CD4-positive, CD25-positive, alpha-beta regulatory T cell (primary cell): ENCODE measurements at regions not wholly inside any gene's neighbourhood (a gene's known extent, or its start where the extent isn't known, plus 50 kb on each side); places are given as distances from the start of the nearest gene placed in this dataset.
"Not testable (repeated sequence)": the region's sequence is repeated elsewhere in the genome, so short reads cannot be mapped to it uniquely, and the experiment has no call there.

ENCODE experiments used
- ATAC-seq, 2 donors: fragments of 150-1000 bp; cut with Tn5 transposase; one replicate each; pipeline ENCODE4 v1.10.0; 2021; ENCODE audit warnings: low read depth in 2 of 2, moderate number of reproducible peaks in 2 of 2, moderate library complexity in 1 of 2
- DNase-seq, 3 donors: peaks; one replicate each; pipeline versions ENCODE4 v3.0.0 to v3.0.0-alpha.2; 2012 to 2022; ENCODE audit warnings: mixed read lengths in 1 of 3
- H3K27ac ChIP-seq: one replicate; pipeline ENCODE4 v1.7.0; 2013; ENCODE audit warnings: mild to moderate bottlenecking, low read length; ENCODE audit not compliant: insufficient read depth, poor library complexity, severe bottlenecking
- H3K27me3 ChIP-seq: one replicate; pipeline ENCODE4 v1.7.0; 2013; ENCODE audit warnings: low read length; ENCODE audit not compliant: control insufficient read depth, insufficient read depth
- H3K36me3 ChIP-seq: one replicate; pipeline ENCODE4 v1.7.0; 2013; ENCODE audit warnings: mild to moderate bottlenecking, low read length, moderate library complexity; ENCODE audit not compliant: control insufficient read depth, insufficient read depth
- H3K4me1 ChIP-seq: 2 replicates; pipeline ENCODE4 v1.7.0; 2013; ENCODE audit warnings: mild to moderate bottlenecking, low read length; ENCODE audit not compliant: insufficient read depth, control insufficient read depth, poor library complexity, severe bottlenecking
- H3K4me3 ChIP-seq: one replicate; pipeline ENCODE4 v1.7.0; 2013; ENCODE audit warnings: low read depth, mild to moderate bottlenecking, low read length, moderate library complexity
- H3K9me3 ChIP-seq, 2 experiments: 1 replicate in 1 of 2; 2 replicates in 1 of 2; pipeline ENCODE4 v1.7.0; 2013; ENCODE audit warnings: low read length in 2 of 2, mild to moderate bottlenecking in 1 of 2, moderate library complexity in 1 of 2; ENCODE audit not compliant: control insufficient read depth in 2 of 2
- H3K27ac Mint-ChIP-seq, 3 donors: one replicate each; pipeline ENCODE4 v1.8.0; 2020 to 2022; ENCODE audit warnings: mild to moderate bottlenecking in 3 of 3, mixed read lengths in 3 of 3, moderate library complexity in 2 of 3
- H3K27me3 Mint-ChIP-seq: one replicate; pipeline ENCODE4 v1.8.0; 2022; ENCODE audit warnings: mild to moderate bottlenecking, mixed read lengths
- H3K36me3 Mint-ChIP-seq: one replicate; pipeline ENCODE4 v1.8.0; 2020; ENCODE audit warnings: mixed read lengths
- H3K4me1 Mint-ChIP-seq, 4 donors: one replicate each; pipeline ENCODE4 v1.8.0; 2020 to 2022; ENCODE audit warnings: mixed read lengths in 4 of 4, mild to moderate bottlenecking in 1 of 4
- H3K4me3 Mint-ChIP-seq, 4 donors: one replicate each; pipeline ENCODE4 v1.8.0; 2020 to 2022; ENCODE audit warnings: mild to moderate bottlenecking in 4 of 4, mixed read lengths in 4 of 4, moderate library complexity in 3 of 4
- H3K9me3 Mint-ChIP-seq, 7 donors: one replicate each; pipeline ENCODE4 v1.8.0; 2020 to 2022; ENCODE audit warnings: mixed read lengths in 7 of 7, mild to moderate bottlenecking in 3 of 7, moderate library complexity in 2 of 7

GRCh38 chrX:76555816-76556215 lies 128.3 kb downstream of the MAGEE1 start:
- H3K4me3 ChIP-seq: no peak overlapping the region
- peaks cover 0 to 36% (median 4%) of the 10 kb centered on the region in 7 donors for H3K9me3 Mint-ChIP-seq
- ATAC-seq: no peak

GRCh38 chrX:76564842-76565241 lies 137.3 kb downstream of the MAGEE1 start:
- not testable (repeated sequence) for H3K36me3 ChIP-seq, H3K9me3 ChIP-seq, H3K4me1 Mint-ChIP-seq, H3K27ac Mint-ChIP-seq, H3K27me3 ChIP-seq, H3K4me1 ChIP-seq, DNase-seq, ATAC-seq, H3K36me3 Mint-ChIP-seq, H3K4me3 Mint-ChIP-seq, H3K27ac ChIP-seq, H3K27me3 Mint-ChIP-seq, H3K4me3 ChIP-seq
- peaks cover 0 to 23% (median 5%) of the 10 kb centered on the region in 7 donors for H3K9me3 Mint-ChIP-seq

More at GRCh38 chrX:76555816-76556215, 128.3 kb downstream of the MAGEE1 start:
- Histone ChIP-seq H3K27ac (no peak overlapping the region), H3K9me3 (peaks cover 5 to 18% of the 10 kb centered on the region in 2 experiments), H3K27me3 (no peaks in the 10 kb centered on the region), H3K4me1 (no peaks in the 10 kb centered on the region), H3K36me3 (no peaks in the 10 kb centered on the region)
- Mint-ChIP-seq H3K4me3 (no peak overlapping the region), H3K36me3 (no peaks in the 10 kb centered on the region), H3K27ac (no peak overlapping the region), H3K27me3 (no peaks in the 10 kb centered on the region), H3K4me1 (no peaks in the 10 kb centered on the region)
- peak in 1 of 3 donors; percentile 25 for DNase-seq

- no peaks in the 10 kb centered on the region for H3K36me3 Mint-ChIP-seq
- no peaks in the 10 kb centered on the region for H3K9me3 ChIP-seq
- no peak overlapping the region for H3K4me3 ChIP-seq
- DNase-seq (no peak), ATAC-seq (no peak)
- H3K27ac ChIP-seq: no peak overlapping the region
- no peaks in the 10 kb centered on the region for H3K4me1 Mint-ChIP-seq
- no peak overlapping the region for H3K4me3 Mint-ChIP-seq
- no peaks in the 10 kb centered on the region for H3K27me3 ChIP-seq
- peaks cover 0 to 11% (median 0%) of the 10 kb centered on the region in 7 donors for H3K9me3 Mint-ChIP-seq
- H3K36me3 ChIP-seq: no peaks in the 10 kb centered on the region
- H3K4me1 ChIP-seq: no peaks in the 10 kb centered on the region
- no peaks in the 10 kb centered on the region for H3K27me3 Mint-ChIP-seq
- H3K27ac Mint-ChIP-seq: no peak overlapping the region
Measured at GRCh38 chrX:76605390-76605789, 177.9 kb downstream of the MAGEE1 start.

GRCh38 chrX:76617020-76617419 lies 189.5 kb downstream of the MAGEE1 start:
- no peaks in the 10 kb centered on the region for H3K27me3 ChIP-seq
- no peaks in the 10 kb centered on the region for H3K9me3 ChIP-seq
- Mint-ChIP-seq H3K4me3 (no peak overlapping the region), H3K36me3 (no peaks in the 10 kb centered on the region), H3K9me3 (peaks cover 0 to 10% (median 0%) of the 10 kb centered on the region in 7 donors), H3K4me1 (no peaks in the 10 kb centered on the region), H3K27me3 (no peaks in the 10 kb centered on the region), H3K27ac (no peak overlapping the region)
- H3K4me3 ChIP-seq: no peak overlapping the region
- H3K4me1 ChIP-seq: no peaks in the 10 kb centered on the region
- DNase-seq (no peak), ATAC-seq (no peak)
- no peaks in the 10 kb centered on the region for H3K36me3 ChIP-seq
- H3K27ac ChIP-seq: no peak overlapping the region

- Mint-ChIP-seq H3K27me3 (no peaks in the 10 kb centered on the region), H3K27ac (no peak overlapping the region), H3K9me3 (peaks cover 0 to 3% (median 0%) of the 10 kb centered on the region in 7 donors), H3K36me3 (no peaks in the 10 kb centered on the region), H3K4me1 (no peaks in the 10 kb centered on the region), H3K4me3 (no peak overlapping the region)
- Histone ChIP-seq H3K27me3 (no peaks in the 10 kb centered on the region), H3K4me3 (no peak overlapping the region), H3K36me3 (no peaks in the 10 kb centered on the region), H3K4me1 (no peaks in the 10 kb centered on the region), H3K27ac (no peak overlapping the region), H3K9me3 (no peaks in the 10 kb centered on the region)
- DNase-seq (no peak), ATAC-seq (no peak)
Measured at GRCh38 chrX:76643590-76643989, 216.1 kb downstream of the MAGEE1 start.

GRCh38 chrX:76651369-76651768 lies 223.9 kb downstream of the MAGEE1 start:
- DNase-seq, ATAC-seq, H3K4me1 ChIP-seq, H3K36me3 ChIP-seq, H3K4me3 ChIP-seq, H3K27me3 ChIP-seq, H3K9me3 Mint-ChIP-seq, H3K27ac ChIP-seq, H3K27ac Mint-ChIP-seq, H3K9me3 ChIP-seq, H3K36me3 Mint-ChIP-seq, H3K27me3 Mint-ChIP-seq, H3K4me3 Mint-ChIP-seq, H3K4me1 Mint-ChIP-seq: not testable (repeated sequence)

GRCh38 chrX:76657499-76657898 lies 230.0 kb downstream of the MAGEE1 start:
- Histone ChIP-seq H3K4me1 (no peaks in the 10 kb centered on the region), H3K27ac (no peak overlapping the region), H3K9me3 (no peaks in the 10 kb centered on the region), H3K36me3 (no peaks in the 10 kb centered on the region), H3K27me3 (no peaks in the 10 kb centered on the region), H3K4me3 (no peak overlapping the region)
- no peak overlapping the region for H3K4me3 Mint-ChIP-seq
- H3K27ac Mint-ChIP-seq: no peak overlapping the region
- no peak for ATAC-seq
- DNase-seq: no peak
- peaks cover 0 to 8% (median 0%) of the 10 kb centered on the region in 7 donors for H3K9me3 Mint-ChIP-seq
- H3K36me3 Mint-ChIP-seq: no peaks in the 10 kb centered on the region
- H3K27me3 Mint-ChIP-seq: no peaks in the 10 kb centered on the region
- no peaks in the 10 kb centered on the region for H3K4me1 Mint-ChIP-seq
